Right renal pelvis (tissue), 4 donors: ENCODE measurements at regions not wholly inside any gene's neighbourhood (a gene's known extent, or its start where the extent isn't known, plus 50 kb on each side); places are given as distances from the start of the nearest gene placed in this dataset.

Source experiments
- DNase-seq, 4 donors: peaks; one replicate each; pipeline ENCODE4 v3.0.0-alpha.2; 2013; ENCODE audit warnings: low read depth in 4 of 4, low spot score in 3 of 4, missing footprints in 1 of 4

DNA sequence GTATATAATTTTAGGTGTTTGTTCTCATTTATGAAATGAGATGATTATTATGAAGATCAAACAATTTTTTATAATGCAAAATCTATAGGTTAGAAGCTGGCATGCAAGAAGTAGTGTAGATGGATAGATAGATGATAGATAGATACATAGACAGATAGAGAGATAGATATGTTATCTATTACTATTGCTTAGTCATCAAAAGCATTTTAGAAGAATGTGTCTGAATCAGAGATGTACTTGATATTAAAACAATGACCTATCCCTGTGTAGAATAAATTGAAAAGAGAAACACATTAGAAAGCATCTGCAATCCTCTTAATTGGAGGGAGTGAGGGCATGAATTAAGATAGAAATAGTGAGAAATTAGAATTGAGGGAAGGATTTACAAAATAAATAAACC, 436.2 kb upstream of the NXPH2 start:
- DNase-seq, result no peak

DNA sequence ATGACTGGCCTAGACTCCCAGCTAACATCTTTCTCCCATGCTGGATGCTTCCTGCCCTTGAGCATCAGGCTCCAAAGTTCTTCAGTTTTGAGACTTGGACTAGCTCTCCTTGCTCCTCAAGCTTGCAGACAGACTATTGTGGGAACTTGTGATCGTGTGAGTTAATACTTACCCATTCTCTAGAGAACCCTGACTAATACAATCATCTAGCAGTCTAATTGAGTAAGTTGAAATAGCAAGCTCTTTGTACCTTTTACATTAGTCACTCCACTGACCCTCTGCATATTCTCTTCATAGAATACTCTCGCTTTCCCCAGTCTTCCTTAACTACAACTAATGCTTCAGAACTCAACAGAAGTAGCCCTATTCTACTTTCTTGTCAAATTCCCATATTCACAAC, 434.6 kb upstream of the NXPH2 start:
- DNase-seq, result no peak

DNA sequence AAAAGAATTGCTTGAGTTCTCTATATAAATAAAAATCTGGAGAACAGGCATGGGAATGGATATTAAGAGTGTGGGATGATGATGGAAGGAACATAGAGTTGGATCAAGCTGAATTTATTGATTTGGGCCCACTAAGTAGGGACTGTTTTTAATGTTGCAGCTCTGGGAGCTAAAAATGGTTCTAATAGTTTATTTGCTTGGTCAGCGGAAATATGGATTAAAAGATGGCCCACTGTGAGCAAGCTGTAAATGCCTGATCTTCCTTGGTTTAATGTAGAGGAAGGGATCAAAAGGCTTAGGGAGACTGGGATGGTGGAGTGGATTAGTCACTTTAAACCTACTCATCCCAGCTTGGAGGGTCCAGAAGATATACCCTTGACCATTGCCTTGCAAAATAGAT, 429.4 kb upstream of the NXPH2 start:
- no peak for DNase-seq

DNA sequence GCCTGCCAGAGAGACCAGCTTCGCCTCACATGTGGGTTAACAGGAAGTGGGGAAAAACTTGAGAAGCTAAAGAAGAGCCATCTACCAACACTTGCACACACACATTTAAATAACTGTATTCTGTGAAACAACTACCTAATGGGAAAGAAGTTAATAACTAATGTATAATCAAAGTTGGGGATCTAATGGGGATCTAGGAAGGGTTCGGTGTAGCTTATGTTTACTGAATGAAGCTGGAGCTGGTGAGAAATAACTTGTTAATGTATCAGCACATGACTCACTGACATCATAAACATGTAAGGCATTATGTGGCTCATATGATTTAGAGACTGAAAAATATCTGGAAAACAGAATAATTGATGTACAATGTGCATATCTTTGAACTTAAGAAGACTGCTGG, 421.3 kb upstream of the NXPH2 start:
- DNase-seq, result no peak

DNA sequence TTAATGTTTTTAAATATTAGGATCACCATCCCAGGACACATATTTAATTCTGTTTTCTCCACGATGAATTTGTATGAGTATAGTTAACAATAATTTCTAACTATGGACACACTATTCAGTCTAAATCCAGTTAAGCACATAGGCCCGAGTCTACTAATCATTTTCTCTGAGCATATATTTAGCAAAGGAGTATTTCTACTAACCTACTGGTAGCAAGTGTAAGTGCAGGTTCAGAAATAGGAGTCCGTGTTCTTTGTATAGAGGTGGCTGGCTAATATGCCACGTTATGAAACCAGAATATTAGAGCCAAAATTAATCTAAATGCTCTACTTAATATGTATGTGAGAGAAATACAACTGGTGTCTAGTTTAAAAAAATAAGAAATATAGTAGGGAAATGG, 416.6 kb upstream of the NXPH2 start:
- no peak for DNase-seq

DNA sequence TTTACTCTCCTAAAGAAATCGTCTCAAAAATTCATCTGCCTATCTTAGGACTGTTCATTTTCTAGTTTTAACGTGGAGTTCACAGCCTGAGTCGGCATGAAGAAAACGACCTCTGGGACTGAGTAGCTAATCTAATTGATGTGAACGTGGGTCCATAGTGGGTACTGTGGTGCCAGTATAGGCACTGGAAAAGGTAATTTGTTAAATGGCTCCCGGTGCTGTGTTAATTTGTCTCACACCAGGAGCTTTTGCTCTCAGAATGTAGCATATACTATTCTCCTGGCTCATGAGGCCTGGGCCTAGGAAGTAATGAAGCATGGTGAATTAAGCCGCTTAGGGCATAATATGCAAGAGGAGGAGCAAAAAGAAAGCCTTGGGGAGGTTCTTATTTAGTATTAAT, 414.4 kb upstream of the NXPH2 start:
- no peak for DNase-seq

DNA sequence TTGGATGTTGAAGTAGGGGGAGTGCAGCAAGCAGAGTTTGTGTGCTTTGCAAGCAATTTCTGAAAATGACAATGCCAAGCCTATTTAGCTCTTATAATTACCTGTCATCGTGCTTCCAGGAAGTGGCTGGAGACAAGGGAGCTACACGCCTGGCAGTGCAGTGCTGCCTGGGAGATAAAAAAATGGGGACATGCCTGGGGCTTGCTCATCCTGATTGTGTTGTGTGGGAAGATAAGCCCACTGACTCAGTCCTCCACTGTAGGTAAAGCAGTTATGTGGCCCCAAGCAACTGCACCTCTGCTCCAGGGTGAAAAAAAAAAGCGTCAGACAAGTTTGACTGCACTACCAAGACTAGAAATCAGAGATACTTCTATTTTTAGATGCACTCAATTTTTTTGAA, 396.9 kb upstream of the NXPH2 start:
- no peak for DNase-seq

DNA sequence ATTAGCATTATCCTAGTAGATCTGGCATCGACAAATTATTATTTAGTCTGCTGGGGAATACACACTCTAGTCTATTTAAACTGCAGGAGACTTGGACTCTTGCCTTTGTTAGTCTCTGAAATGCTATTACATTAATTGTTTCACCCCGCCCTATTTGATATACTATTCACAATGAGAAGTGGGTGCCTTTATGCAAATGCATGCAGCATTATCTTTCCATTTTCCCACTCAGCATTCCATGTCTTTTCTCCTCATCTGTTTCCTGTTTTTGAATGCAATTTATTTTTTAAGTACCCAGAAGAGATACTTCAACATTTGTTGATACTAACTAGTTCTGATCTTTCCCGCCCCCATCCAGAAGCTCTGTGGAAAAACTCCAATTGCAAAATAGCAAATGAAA, 395.3 kb upstream of the NXPH2 start:
- no peak for DNase-seq

DNA sequence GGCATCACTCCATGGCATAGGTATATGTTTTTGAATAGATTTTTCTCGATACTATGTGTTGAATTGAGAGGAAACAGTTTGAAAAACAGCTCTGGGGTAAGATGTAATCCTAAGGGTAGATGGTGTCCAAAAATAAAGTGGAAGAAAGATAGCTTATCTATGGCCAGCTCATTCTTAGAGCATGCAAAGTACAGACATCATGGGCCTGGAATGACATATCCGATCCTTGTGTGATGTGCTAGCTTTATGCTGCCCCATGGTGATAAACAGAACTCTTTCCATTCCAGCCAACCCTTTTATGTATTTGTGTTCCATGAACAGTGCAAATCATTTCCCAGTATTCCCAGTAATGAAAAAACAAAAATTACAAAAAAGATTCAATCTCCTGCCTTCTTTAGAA, 390.2 kb upstream of the NXPH2 start:
- DNase-seq, result no peak

DNA sequence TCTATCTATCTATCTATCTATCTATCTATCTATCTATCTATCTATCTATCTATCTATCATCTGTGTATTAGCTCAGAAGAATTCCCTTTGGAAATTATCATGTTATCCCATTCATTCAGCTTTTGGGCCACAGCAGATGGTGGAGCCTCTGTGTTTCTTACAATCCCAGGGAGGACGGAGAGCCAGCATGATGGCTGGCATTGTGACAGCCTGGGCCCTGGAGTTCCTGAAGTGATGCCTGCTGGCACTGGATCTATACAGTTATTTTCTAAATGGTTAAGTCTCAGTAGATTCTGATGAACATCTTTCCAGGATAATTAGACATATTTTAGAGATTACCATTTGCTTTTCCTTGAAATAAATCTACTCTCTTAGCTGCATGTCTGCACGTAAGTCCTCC, 385.4 kb upstream of the NXPH2 start:
- no peak for DNase-seq

DNA sequence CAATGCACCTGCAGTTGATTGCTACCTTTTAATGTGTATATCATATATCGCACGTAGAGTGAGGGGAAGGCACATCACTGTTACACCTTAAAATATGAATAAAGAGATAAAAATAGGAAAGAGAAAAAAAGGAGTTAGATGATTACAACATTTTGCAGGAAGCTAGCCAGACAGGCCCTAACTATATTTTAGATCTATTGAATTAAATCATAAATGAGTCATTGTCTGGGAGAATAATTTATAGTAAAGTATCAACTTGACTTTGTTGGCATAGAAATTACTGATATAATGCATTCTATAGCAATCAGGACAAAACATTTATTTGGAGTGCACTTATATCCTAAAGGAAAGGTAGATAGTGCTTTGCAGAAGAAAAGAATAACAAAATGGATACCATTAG, 384.9 kb upstream of the NXPH2 start:
- DNase-seq, result no peak

DNA sequence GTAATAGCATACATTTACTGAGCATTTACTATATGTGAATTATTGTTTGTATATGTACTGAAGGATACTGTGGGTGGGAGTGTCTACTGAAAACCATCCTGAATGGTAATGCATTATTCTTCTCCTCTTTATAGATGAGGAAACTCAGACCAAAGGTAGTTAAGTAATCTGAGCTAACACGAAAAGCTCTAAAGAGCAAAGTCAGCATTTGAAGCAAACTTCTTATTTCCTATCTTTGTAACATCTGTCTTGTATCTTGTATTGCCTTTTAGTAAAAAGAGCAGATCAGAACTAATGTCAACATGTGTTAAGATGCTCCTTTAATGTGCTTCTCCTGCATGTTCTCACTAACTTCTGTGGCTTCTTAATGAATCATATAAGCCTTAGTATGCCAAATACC, 382.8 kb upstream of the NXPH2 start:
- no peak for DNase-seq

DNA sequence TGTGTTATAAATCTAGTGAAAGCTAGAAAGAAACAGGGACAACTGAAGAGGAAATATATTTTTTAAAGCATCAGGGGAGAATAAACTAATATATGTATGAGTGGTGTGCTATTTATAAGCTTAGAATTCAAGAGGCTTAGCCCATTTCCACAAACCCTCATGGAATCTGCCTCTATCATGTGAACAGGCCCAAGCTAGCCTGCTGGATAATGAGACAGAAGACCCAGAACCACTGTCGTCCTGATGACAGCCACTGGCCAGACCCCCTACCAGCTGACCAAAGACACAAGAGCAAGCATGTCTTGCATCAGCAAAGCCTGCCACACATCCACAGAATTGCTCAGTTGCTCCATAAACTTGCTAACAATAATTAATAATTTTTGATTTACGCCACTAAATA, 382.3 kb upstream of the NXPH2 start:
- no peak for DNase-seq

DNA sequence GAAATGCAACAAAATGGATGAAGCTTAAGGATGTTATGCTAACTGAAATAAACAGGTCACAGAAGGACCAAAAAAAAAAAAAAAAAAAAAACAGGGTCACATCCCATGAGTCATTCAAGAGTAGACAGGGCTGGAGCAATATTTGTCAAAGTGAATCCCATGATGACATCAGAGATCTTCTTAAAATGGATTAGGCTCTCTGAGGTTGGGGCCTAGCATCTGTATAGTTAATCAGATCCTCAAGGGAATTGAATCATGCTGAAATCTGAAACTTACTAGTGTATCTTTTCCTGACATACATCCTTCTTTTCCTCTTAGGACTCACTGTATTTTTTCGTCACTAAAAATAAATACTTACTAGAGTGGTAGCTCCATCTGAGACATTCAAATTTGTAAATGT, 380.6 kb upstream of the NXPH2 start:
- no peak for DNase-seq

DNA sequence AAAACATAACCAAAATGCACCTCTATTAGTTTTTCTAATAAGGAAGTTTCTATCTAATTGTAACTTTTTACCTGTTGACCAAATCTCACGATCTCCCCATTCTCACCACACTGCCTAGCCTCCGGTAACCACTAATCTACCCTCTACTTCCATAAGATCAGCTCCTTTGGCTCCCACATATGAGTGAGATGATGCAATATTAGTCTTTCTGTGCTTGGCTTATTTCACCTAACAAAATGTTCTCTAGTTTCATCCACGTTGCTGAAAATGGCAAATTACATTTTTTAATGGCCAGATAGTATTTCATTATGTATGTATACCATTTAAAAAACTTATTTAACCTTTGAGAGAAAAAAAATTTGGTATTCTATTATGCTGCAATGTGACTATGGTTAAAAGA, 379.0 kb upstream of the NXPH2 start:
- no peak for DNase-seq

DNA sequence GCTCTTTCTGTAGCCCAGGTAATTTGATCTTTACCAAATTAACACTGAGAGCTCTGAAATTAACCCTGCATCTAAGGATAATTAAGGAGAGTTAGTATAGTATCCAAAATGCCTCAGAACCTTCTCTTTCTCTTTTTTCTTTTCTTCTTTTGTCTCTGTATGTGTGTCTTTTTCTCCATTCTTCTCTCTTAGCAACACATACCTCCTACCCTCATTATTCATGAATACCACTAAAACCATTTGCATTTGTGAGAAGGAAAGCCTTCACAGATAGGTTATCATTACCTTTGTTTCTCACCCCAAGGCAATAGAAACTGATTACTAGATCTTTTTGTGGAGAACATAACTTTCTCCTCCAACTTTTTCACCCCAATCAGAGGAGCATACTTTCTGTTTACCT, 376.5 kb upstream of the NXPH2 start:
- DNase-seq, result no peak

DNA sequence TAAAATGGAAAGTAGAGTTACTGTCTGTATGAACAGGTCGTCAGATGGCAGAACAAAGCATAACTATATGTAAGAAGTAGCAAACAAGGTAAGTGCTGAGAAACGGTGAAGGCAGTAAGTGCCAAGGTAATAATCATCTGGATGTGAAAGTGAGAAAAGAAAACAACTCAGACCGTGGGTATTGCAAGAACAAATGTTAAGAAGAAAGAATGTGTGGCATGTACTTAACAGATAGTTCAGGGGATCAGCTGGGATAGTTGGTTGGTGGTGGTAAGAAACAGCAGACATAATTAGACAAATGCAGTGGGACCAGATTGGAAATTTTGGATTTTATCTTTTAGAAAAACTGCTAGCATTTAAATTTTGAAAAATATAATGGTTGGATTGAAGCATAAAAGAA, 375.8 kb upstream of the NXPH2 start:
- no peak for DNase-seq

DNA sequence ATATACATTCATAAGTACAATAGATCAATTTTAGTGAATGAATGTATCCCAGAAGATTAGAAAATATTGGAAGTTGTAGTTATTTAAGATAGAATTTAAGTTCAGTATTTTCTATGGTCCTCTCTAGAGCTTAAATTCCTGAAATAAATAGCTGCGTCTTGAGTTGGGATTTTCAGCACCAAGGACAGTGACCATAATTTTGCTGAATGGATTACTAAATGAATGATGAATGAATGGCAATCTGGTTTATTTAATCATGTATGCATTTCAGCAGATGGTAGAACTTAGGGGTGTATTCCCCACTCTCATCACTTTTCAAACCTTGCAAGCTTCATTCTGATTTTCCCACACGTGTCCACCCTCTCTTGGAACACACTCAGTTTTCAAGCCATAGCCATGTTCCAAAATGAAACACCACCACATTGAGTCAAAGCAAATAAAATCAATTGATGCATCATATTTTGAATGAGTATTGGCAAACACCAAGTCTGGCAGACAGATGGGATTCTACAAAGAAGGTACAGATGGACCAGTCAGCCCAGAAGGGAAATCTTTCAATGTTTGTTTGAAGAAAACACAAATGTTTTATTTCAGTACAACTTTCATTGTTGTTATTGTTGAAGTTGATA, 362.2 kb upstream of the NXPH2 start:
- DNase-seq, result peak in 3 of 4 donors; percentile 2 to 18 (median 13)

DNA sequence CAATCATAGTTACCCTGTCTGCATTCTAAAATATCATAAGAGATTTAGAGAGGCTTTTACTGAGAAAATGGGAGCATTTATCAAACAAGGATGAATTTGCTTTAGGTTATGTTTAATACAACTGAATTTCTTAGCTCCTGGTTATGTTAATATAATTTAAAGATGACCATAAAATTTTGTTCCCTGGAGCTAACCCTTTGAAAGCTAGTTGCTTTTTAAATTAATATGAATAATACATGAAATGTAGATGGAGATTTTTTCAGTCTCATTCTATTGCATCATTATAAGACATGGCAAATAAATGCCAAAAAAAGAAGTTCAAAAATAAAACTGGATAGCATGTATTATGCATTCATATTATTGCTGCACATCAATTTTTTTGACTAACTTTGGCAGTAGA, 344.1 kb upstream of the NXPH2 start:
- no peak for DNase-seq

DNA sequence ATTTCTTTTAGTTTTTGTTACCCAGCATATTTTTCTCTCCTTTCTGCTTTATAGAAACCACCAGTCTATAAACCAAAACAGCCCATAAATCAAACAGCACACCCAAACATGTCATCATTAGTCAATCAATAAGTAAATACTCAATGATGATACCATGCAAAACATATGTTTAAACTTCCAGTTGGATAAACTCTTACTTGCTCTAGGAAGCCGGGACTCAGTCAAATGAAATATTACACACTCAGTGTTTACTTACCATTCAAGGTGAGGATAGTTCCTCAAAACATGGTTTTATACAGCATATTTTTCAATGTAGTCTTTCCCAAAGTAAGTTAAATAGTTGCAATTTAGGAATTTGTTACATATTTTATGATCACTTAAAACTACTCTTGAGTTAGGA, 343.6 kb upstream of the NXPH2 start:
- no peak for DNase-seq

DNA sequence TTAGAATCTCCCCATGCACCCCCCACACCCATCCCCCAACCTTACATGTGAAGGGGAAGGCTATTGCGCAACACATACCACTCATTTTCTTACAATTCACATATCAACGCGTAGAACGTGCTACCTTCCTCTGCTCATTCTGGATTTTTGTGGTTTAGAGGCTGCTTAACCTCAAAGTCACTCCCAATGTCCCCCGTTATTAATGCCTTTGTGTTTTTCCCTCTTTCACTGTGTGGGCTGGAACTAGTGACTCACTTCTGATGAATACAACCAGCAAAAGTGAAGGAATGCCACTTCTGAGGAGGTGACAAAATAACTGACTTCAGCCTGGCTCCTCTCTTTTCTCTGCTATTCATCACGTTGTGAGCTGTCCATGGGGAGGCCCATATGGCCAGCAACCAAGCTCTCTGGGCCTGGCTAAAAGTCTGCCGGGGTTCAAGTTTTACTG, 342.5 kb upstream of the NXPH2 start:
- no peak for DNase-seq

DNA sequence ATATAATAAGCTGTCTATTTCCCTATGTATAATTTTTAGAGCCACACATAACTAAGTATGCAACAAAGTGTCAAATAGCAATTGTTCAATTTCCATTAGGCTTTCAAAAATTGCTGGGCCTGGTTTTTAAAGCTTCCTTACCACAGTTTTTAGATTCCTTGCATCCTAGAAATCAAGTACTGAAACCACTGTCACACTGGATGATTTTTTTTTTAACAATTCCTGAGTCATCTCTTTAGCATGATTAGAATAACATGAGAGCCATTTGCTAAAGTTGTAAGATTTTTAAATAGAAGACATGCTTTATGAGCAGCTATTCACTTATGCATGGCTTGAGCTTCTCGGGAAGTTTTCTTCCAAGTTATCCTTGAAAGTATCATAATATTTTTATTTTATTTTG, 319.5 kb upstream of the NXPH2 start:
- no peak for DNase-seq

DNA sequence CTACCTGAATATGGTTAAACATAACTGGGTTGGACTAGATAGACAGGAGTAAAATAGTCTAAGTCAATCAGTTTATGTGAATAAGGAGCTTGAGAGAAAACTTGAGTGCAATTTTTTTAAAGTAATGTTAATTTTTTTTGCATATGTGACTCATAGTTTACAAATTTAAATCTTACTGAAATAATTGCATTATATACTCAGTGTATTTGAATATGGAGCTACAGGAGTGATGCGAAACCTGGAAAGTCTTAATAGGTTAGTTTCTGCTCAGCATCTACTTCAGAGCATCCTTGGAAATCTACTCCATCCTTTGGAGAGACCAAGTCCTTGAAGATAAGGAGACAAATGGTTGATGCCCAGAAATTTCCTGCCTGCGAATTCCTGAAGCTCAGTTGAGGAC, 318.8 kb upstream of the NXPH2 start:
- DNase-seq, result no peak
